HEK293 (cell line): ENCODE measurements at regions not wholly inside any gene's neighbourhood (a gene's known extent, or its start where the extent isn't known, plus 50 kb on each side); places are given as distances from the start of the nearest gene placed in this dataset.

Experiments used
- CTCF ChIA-PET: fragments of 350-600 bp; formaldehyde crosslinking; extraction: SDS; loops from one replicate; lab custom pipeline; 2021; ENCODE audit warnings: antibody characterized with exemption; lab: Yijun Ruan, JAX
- POLR2A ChIA-PET: fragments of 300-600 bp; formaldehyde crosslinking; extraction: SDS; loops from one replicate; lab custom pipeline; 2020; ENCODE audit warnings: antibody characterized with exemption, inconsistent platforms; lab: Yijun Ruan, JAX
- H3K27ac ChIP-seq: fragments of 200-500 bp; sonication (Bioruptor generic); 2 replicates; pipeline ENCODE4 v1.5.1; 2014; ENCODE audit warnings: low read depth, low read length, control low read depth, inconsistent platforms; ENCODE audit errors: extremely low read depth
- H3K36me3 ChIP-seq, 2 experiments: fragments of 200-500 bp in 1 of 2; sonication (Bioruptor generic) in 1 of 2; 1 replicate in 1 of 2; 2 replicates in 1 of 2; pipeline ENCODE4 v1.5.1; 2014 to 2017; ENCODE audit warnings: inconsistent platforms in 2 of 2, low read length in 2 of 2; ENCODE audit not compliant: control insufficient read depth in 2 of 2, insufficient read depth in 1 of 2
- H3K4me1 ChIP-seq: fragments of 200-500 bp; sonication (Bioruptor generic); 2 replicates; pipeline ENCODE4 v1.5.1; 2014; ENCODE audit warnings: mild to moderate bottlenecking, low read length, inconsistent platforms; ENCODE audit not compliant: control insufficient read depth, insufficient read depth
- H3K4me3 ChIP-seq: 2 replicates; pipeline ENCODE4 v1.5.1; 2011; ENCODE audit warnings: low read depth, mild to moderate bottlenecking, control low read depth, low read length, moderate library complexity
- H3K9me3 ChIP-seq: fragments of 200-500 bp; sonication (Bioruptor generic); 2 replicates; pipeline ENCODE4 v1.5.1; 2014; ENCODE audit warnings: low read depth, low read length, inconsistent platforms; ENCODE audit not compliant: control insufficient read depth, insufficient read depth
- KLF9 ChIP-seq: fragments of 450-650 bp; formaldehyde crosslinking; IDR thresholded peaks from 2 replicates; pipeline ENCODE4 v1.5.1; 2016; ENCODE audit warnings: missing biosample characterization, missing genetic modification characterization, low read depth
- PRDM1 ChIP-seq: fragments of 450-650 bp; formaldehyde crosslinking; IDR thresholded peaks from 2 replicates; pipeline ENCODE4; 2016; ENCODE audit warnings: missing biosample characterization, missing genetic modification characterization
- ZBTB1 ChIP-seq: fragments of 450-650 bp; formaldehyde crosslinking; IDR thresholded peaks from 2 replicates; pipeline ENCODE4 v1.5.1; 2016; ENCODE audit warnings: missing biosample characterization, missing genetic modification characterization
- ZFP69B ChIP-seq: fragments of 450-650 bp; formaldehyde crosslinking; IDR thresholded peaks from 2 replicates; pipeline ENCODE4 v1.5.1; 2016; ENCODE audit warnings: missing biosample characterization, missing genetic modification characterization
- ZNF175 ChIP-seq: fragments of 450-650 bp; formaldehyde crosslinking; IDR thresholded peaks from 2 replicates; pipeline ENCODE4 v1.5.1; 2016; ENCODE audit warnings: missing biosample characterization, missing genetic modification characterization
- ZNF221 ChIP-seq: fragments of 450-650 bp; formaldehyde crosslinking; IDR thresholded peaks from 2 replicates; pipeline ENCODE4 v1.5.1; 2017; ENCODE audit warnings: missing biosample characterization, missing genetic modification characterization, borderline replicate concordance
- ZNF341 ChIP-seq: fragments of 450-650 bp; formaldehyde crosslinking; IDR thresholded peaks from 2 replicates; pipeline ENCODE4; 2016; ENCODE audit warnings: low read depth, missing biosample characterization, missing genetic modification characterization
- ZNF514 ChIP-seq: fragments of 450-650 bp; formaldehyde crosslinking; IDR thresholded peaks from 2 replicates; pipeline ENCODE4 v1.5.1; 2016; ENCODE audit warnings: missing biosample characterization, missing genetic modification characterization
- ZNF571 ChIP-seq: fragments of 450-650 bp; formaldehyde crosslinking; IDR thresholded peaks from 2 replicates; pipeline ENCODE4 v1.5.0; 2017; ENCODE audit warnings: missing biosample characterization, missing genetic modification characterization
- TF ChIP-seq, protein P1 (sequence below): fragments of 450-650 bp; formaldehyde crosslinking; IDR thresholded peaks from 2 replicates; pipeline ENCODE4 v1.5.1; 2017; ENCODE audit warnings: missing biosample characterization, mild to moderate bottlenecking, missing genetic modification characterization, moderate library complexity
- TF ChIP-seq, protein P2 (sequence below): fragments of 450-650 bp; formaldehyde crosslinking; IDR thresholded peaks from 2 replicates; pipeline ENCODE4 v1.5.1; 2017; ENCODE audit warnings: missing biosample characterization, missing genetic modification characterization
- TF ChIP-seq, protein P3 (sequence below): fragments of 450-650 bp; formaldehyde crosslinking; IDR thresholded peaks from 2 replicates; pipeline ENCODE4 v1.5.1; 2016; ENCODE audit warnings: missing biosample characterization, missing genetic modification characterization
- TF ChIP-seq, protein P4 (sequence below): fragments of 450-650 bp; formaldehyde crosslinking; IDR thresholded peaks from 2 replicates; pipeline ENCODE4 v1.5.1; 2016; ENCODE audit warnings: missing biosample characterization, missing genetic modification characterization

DNA sequence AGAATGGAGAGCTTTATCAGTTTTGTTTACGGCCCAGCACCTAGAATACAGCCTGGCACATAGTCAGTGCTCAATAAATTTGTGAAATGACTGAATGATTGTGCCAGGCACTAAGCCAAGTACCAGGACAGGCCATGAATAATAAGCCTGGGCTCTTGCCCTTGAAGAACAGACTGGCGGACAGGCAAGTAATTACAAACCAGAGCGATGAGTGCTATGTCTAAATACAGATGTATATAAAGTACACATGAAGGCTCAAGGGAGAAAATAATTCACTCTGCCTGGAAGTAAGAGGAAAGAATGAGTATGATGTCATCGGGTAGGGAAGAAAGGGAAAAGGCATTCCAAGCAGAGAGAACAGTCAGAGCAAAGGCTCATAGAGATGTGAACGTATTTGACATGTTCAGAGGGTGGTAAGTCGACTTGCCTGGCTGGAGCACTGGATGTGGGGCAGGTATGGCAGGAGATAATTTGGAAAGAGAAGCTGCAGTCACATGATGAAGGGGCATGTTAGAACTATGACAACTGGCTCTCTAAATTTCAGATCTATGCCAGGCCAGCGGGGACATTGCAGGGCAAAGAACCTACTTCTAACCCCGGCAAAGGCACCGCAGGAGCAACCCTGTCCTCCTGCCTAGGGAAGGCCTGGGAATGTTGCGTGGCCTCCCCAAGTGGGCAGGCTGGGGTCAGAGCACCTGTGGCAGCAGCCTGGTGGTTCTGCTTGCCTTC, 94.9 kb upstream of the EPCAM start (continued):
- TF ChIP-seq, protein P1, sequence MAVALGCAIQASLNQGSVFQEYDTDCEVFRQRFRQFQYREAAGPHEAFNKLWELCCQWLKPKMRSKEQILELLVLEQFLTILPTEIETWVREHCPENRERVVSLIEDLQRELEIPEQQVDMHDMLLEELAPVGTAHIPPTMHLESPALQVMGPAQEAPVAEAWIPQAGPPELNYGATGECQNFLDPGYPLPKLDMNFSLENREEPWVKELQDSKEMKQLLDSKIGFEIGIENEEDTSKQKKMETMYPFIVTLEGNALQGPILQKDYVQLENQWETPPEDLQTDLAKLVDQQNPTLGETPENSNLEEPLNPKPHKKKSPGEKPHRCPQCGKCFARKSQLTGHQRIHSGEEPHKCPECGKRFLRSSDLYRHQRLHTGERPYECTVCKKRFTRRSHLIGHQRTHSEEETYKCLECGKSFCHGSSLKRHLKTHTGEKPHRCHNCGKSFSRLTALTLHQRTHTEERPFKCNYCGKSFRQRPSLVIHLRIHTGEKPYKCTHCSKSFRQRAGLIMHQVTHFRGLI (tag by site-specific recombination), result no peak
- TF ChIP-seq, protein P2, sequence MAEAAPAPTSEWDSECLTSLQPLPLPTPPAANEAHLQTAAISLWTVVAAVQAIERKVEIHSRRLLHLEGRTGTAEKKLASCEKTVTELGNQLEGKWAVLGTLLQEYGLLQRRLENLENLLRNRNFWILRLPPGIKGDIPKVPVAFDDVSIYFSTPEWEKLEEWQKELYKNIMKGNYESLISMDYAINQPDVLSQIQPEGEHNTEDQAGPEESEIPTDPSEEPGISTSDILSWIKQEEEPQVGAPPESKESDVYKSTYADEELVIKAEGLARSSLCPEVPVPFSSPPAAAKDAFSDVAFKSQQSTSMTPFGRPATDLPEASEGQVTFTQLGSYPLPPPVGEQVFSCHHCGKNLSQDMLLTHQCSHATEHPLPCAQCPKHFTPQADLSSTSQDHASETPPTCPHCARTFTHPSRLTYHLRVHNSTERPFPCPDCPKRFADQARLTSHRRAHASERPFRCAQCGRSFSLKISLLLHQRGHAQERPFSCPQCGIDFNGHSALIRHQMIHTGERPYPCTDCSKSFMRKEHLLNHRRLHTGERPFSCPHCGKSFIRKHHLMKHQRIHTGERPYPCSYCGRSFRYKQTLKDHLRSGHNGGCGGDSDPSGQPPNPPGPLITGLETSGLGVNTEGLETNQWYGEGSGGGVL, result no peak
- TF ChIP-seq ZNF514 (no peak), PRDM1 (peak; percentile 81), ZNF571 (tag by site-specific recombination) (no peak)

DNA sequence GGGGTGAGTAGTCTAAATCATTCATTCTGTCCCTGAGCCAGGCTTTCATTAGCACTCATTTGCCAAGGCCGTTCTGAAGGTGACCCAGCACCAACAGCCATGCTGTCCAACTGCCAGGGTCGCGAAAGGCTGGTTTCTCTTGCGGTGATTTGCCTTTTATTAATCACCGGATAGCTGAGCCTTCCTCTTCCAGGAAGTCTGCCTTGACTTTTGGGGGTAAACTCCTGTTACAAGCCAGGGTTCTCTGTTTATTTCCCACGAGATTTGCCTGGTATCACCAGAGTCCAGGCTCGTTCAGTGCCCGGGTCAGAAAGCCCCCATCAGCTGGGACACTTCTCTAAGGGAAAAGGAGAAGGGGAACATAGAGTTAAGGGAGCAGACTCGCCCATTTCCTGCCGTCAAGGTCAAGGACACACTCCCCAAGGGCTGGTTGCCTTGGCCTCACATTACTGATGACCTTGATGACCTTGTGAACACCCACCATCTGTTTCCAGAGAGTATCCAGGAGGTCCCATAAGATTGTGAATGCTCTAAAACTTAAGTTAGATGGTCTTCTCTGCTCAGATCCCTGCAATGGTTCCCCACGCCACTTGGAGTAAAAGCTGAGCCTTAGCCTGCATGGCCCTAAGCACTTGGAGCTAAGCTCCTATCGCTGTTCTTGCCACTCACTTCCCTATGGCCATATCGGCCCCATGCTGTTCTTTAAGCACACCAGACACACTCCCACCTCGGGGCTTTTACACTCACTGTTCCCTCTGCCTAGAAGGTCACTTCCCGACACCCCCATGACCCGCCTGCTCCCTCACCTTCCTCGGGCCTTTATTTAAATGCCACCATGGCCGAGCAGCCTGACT, 96.0 kb upstream of the EPCAM start:
- CTCF ChIA-PET, result interaction anchor here (0.6 to 4.9 kb wide), 18 partner anchors 10 to 669 kb away, joined by 3 to 33 read pairs (median 3); no protein-coding TSS in a partner anchor
- TF ChIP-seq ZBTB1 (tag by site-specific recombination) (no peak), KLF9 (tag by site-specific recombination) (no peak), ZNF221 (tag by site-specific recombination) (no peak), ZNF175 (no peak), ZNF341 (tag by site-specific recombination) (peak; percentile 48), ZFP69B (tag by site-specific recombination) (no peak)
- TF ChIP-seq, protein P3, sequence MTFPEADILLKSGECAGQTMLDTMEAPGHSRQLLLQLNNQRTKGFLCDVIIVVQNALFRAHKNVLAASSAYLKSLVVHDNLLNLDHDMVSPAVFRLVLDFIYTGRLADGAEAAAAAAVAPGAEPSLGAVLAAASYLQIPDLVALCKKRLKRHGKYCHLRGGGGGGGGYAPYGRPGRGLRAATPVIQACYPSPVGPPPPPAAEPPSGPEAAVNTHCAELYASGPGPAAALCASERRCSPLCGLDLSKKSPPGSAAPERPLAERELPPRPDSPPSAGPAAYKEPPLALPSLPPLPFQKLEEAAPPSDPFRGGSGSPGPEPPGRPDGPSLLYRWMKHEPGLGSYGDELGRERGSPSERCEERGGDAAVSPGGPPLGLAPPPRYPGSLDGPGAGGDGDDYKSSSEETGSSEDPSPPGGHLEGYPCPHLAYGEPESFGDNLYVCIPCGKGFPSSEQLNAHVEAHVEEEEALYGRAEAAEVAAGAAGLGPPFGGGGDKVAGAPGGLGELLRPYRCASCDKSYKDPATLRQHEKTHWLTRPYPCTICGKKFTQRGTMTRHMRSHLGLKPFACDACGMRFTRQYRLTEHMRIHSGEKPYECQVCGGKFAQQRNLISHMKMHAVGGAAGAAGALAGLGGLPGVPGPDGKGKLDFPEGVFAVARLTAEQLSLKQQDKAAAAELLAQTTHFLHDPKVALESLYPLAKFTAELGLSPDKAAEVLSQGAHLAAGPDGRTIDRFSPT (tag by site-specific recombination), result no peak
- TF ChIP-seq, protein P4, sequence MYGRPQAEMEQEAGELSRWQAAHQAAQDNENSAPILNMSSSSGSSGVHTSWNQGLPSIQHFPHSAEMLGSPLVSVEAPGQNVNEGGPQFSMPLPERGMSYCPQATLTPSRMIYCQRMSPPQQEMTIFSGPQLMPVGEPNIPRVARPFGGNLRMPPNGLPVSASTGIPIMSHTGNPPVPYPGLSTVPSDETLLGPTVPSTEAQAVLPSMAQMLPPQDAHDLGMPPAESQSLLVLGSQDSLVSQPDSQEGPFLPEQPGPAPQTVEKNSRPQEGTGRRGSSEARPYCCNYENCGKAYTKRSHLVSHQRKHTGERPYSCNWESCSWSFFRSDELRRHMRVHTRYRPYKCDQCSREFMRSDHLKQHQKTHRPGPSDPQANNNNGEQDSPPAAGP, result no peak
- H3K4me3 ChIP-seq, result no peak overlapping the region
- peaks cover 3% of the 10 kb centered on the region; the same call in 1 of the 2 replicates for H3K4me1 ChIP-seq
- no peaks in the 10 kb centered on the region for H3K36me3 ChIP-seq
- no peak overlapping the region; the same call in 1 of the 2 replicates for H3K27ac ChIP-seq
- H3K9me3 ChIP-seq, result no peaks in the 10 kb centered on the region
- POLR2A ChIA-PET, result no interaction called here
